ENCODE measurements at regions not wholly inside any gene's neighbourhood (a gene's known extent, or its start where the extent isn't known, plus 50 kb on each side); places are given as distances from the start of the nearest gene placed in this dataset.

DNA sequence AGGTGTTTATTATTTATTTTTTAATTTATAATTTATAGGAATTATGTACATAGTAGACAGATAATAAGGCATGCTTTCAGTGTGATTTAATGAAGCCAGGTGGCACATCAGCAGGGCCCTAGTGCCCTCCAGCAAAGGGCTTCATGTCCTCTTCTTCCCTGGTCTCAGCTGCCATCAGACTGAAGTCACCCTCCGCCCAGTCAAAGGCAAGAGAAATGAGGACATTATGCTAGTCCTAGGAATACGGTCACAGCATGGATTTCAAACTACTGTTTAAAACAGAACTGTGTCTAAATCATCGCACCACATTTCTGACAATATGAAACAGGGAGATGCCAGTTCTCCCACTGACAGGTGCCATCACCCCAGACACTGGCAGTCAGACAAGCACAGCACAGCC, 168.1 kb downstream of the SEC16B start:
- no peak overlapping the region for H3K27ac Mint-ChIP-seq
- no peak for DNase-seq
- POLR2A ChIA-PET, result no interaction called here
- Histone ChIP-seq H3K27ac (ENCODE audit: low read length in 2 of 2) (no peak overlapping the region), H3K36me3 (replicated peaks in 1 of 2; ENCODE audit: control extremely low read depth in 1 of 2, control insufficient read depth in 1 of 2, extremely low read depth in 1 of 2, insufficient read depth in 2 of 2, low read length in 1 of 2) (no peaks in the 10 kb centered on the region), H3K9me3 (ENCODE audit: control extremely low read depth in 1 of 3, control insufficient read depth in 2 of 3, insufficient read depth in 1 of 3, low read length in 2 of 3) (peaks cover 0 to 3% (median 0%) of the 10 kb centered on the region in 3 donors), H3K4me2 (replicated peaks; ENCODE audit: low read depth, low read length, poor library complexity, severe bottlenecking) (no peak overlapping the region), H3K27me3 (replicated peaks in 1 of 4; ENCODE audit: control extremely low read depth in 1 of 4, control insufficient read depth in 3 of 4, insufficient read depth in 4 of 4, low read length in 3 of 4) (no peaks in the 10 kb centered on the region), H2AFZ (ENCODE audit: insufficient read depth, low read depth, low read length, poor library complexity, severe bottlenecking) (no peak overlapping the region), H3K4me3 (ENCODE audit: control extremely low read depth in 1 of 5, extremely low read depth in 1 of 5, insufficient read depth in 1 of 5, low read depth in 2 of 5, low read length in 4 of 5) (no peak overlapping the region), H3K9ac (ENCODE audit: low read length) (no peak overlapping the region), H4K20me1 (ENCODE audit: control insufficient read depth, insufficient read depth, low read length, poor library complexity, severe bottlenecking) (no peaks in the 10 kb centered on the region), H3K79me2 (ENCODE audit: control insufficient read depth, insufficient read depth, low read length) (no peaks in the 10 kb centered on the region), H3K4me1 (ENCODE audit: control insufficient read depth in 2 of 2, insufficient read depth in 2 of 2, low read length in 2 of 2) (no peaks in the 10 kb centered on the region)
- TF ChIP-seq, protein P1, sequence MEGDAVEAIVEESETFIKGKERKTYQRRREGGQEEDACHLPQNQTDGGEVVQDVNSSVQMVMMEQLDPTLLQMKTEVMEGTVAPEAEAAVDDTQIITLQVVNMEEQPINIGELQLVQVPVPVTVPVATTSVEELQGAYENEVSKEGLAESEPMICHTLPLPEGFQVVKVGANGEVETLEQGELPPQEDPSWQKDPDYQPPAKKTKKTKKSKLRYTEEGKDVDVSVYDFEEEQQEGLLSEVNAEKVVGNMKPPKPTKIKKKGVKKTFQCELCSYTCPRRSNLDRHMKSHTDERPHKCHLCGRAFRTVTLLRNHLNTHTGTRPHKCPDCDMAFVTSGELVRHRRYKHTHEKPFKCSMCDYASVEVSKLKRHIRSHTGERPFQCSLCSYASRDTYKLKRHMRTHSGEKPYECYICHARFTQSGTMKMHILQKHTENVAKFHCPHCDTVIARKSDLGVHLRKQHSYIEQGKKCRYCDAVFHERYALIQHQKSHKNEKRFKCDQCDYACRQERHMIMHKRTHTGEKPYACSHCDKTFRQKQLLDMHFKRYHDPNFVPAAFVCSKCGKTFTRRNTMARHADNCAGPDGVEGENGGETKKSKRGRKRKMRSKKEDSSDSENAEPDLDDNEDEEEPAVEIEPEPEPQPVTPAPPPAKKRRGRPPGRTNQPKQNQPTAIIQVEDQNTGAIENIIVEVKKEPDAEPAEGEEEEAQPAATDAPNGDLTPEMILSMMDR (IDR thresholded peaks at IDR 0.05), result no peak
- no peak for TF ChIP-seq EZH2 (IDR thresholded peaks at IDR 0.05; ENCODE audit: borderline replicate concordance, insufficient read depth, low read depth, low read length, poor library complexity, severe bottlenecking)
- CTCF ChIA-PET, result no interaction called here
- ATAC-seq (ENCODE audit: low read depth), result no peak
- H3K9me3 Mint-ChIP-seq (ENCODE audit: insufficient read depth), result peaks cover 10% of the 10 kb centered on the region
- 100% methylated on average over 1 of the region's 3 CpGs for WGBS (ENCODE audit: insufficient coverage)
- intact Hi-C loops (cut with micrococcal nuclease), result no loop called here
- H3K27me3 Mint-ChIP-seq, result peaks cover 11% of the 10 kb centered on the region
- no peaks in the 10 kb centered on the region for H3K4me1 Mint-ChIP-seq
- no peak overlapping the region for H3K4me3 Mint-ChIP-seq

GRCh38 chr1:177800400-177801088, 169.3 kb downstream of the SEC16B start:
- Histone ChIP-seq H3K36me3 (replicated peaks in 1 of 2; ENCODE audit: control extremely low read depth in 1 of 2, control insufficient read depth in 1 of 2, extremely low read depth in 1 of 2, insufficient read depth in 2 of 2, low read length in 1 of 2) (no peaks in the 10 kb centered on the region), H3K27ac (ENCODE audit: low read length in 2 of 2) (no peak overlapping the region), H3K4me3 (ENCODE audit: control extremely low read depth in 1 of 5, extremely low read depth in 1 of 5, insufficient read depth in 1 of 5, low read depth in 2 of 5, low read length in 4 of 5) (no peak overlapping the region), H3K79me2 (ENCODE audit: control insufficient read depth, insufficient read depth, low read length) (no peaks in the 10 kb centered on the region), H4K20me1 (ENCODE audit: control insufficient read depth, insufficient read depth, low read length, poor library complexity, severe bottlenecking) (no peaks in the 10 kb centered on the region), H3K9me3 (ENCODE audit: control extremely low read depth in 1 of 3, control insufficient read depth in 2 of 3, insufficient read depth in 1 of 3, low read length in 2 of 3) (peaks cover 0 to 3% (median 0%) of the 10 kb centered on the region in 3 donors), H2AFZ (ENCODE audit: insufficient read depth, low read depth, low read length, poor library complexity, severe bottlenecking) (no peak overlapping the region), H3K4me1 (ENCODE audit: control insufficient read depth in 2 of 2, insufficient read depth in 2 of 2, low read length in 2 of 2) (no peaks in the 10 kb centered on the region), H3K27me3 (replicated peaks in 1 of 4; ENCODE audit: control extremely low read depth in 1 of 4, control insufficient read depth in 3 of 4, insufficient read depth in 4 of 4, low read length in 3 of 4) (no peaks in the 10 kb centered on the region), H3K9ac (ENCODE audit: low read length) (no peak overlapping the region), H3K4me2 (replicated peaks; ENCODE audit: low read depth, low read length, poor library complexity, severe bottlenecking) (no peak overlapping the region)
- Mint-ChIP-seq H3K4me3 (no peak overlapping the region), H3K9me3 (ENCODE audit: insufficient read depth) (peaks cover 7% of the 10 kb centered on the region), H3K4me1 (no peaks in the 10 kb centered on the region), H3K27ac (no peak overlapping the region), H3K27me3 (peaks cover 12% of the 10 kb centered on the region)
- TF ChIP-seq, protein P1 (IDR thresholded peaks at IDR 0.05), result no peak
- TF ChIP-seq EZH2 (IDR thresholded peaks at IDR 0.05; ENCODE audit: borderline replicate concordance, insufficient read depth, low read depth, low read length, poor library complexity, severe bottlenecking), result no peak
- 11% methylated on average over 1 of the region's 1 CpG for WGBS (ENCODE audit: insufficient coverage)
- ChIA-PET POLR2A (no interaction called here), CTCF (no interaction called here)
- DNase-seq, result no peak
- intact Hi-C loops (cut with micrococcal nuclease), result no loop called here
- ATAC-seq (ENCODE audit: low read depth), result no peak

Measured in B cell (primary cell).